CD4-positive, alpha-beta T cell (primary cell): ENCODE measurements at regions not wholly inside any gene's neighbourhood (a gene's known extent, or its start where the extent isn't known, plus 50 kb on each side); places are given as distances from the start of the nearest gene placed in this dataset.

Source experiments
- ATAC-seq: fragments of 200-7000 bp; cut with Tn5 transposase; one replicate; pipeline ENCODE4 v1.10.0; 2022; ENCODE audit warnings: mild to moderate bottlenecking; ENCODE audit not compliant: poor library complexity
- CTCF ChIA-PET: fragments of 350-600 bp; sonication (Branson Sonifier 250); formaldehyde crosslinking; loops from one replicate; lab custom pipeline; 2021; ENCODE audit warnings: antibody characterized with exemption, inconsistent platforms; lab: Charles Lee
- POLR2A ChIA-PET: fragments of 350-600 bp; sonication (Branson Sonifier 250); formaldehyde crosslinking; loops from one replicate; lab custom pipeline; 2021; ENCODE audit warnings: antibody characterized with exemption, inconsistent platforms; lab: Charles Lee
- DNase-seq, 14 experiments: peaks; one replicate each; pipeline ENCODE4 v3.0.0-alpha.2; 2013 to 2020; ENCODE audit warnings: mixed read lengths in 2 of 14
- H3K27ac ChIP-seq, 2 donors: one replicate each; pipeline versions ENCODE4 v1.5.1 to v1.7.0; 2013; ENCODE audit warnings: low read length in 2 of 2, low read depth in 1 of 2, mild to moderate bottlenecking in 1 of 2
- H3K27me3 ChIP-seq, 2 experiments: 1 replicate in 1 of 2; 2 replicates in 1 of 2; pipeline versions ENCODE4 v1.6.1 to v1.7.0; 2013; ENCODE audit warnings: low read length in 2 of 2, control low read depth in 1 of 2, mild to moderate bottlenecking in 1 of 2, moderate library complexity in 1 of 2; ENCODE audit not compliant: insufficient read depth in 2 of 2, control insufficient read depth in 1 of 2
- H3K36me3 ChIP-seq: one replicate; pipeline ENCODE4 v1.6.1; 2013; ENCODE audit warnings: low read length, control low read depth; ENCODE audit not compliant: insufficient read depth
- H3K4me1 ChIP-seq: one replicate; pipeline ENCODE4 v1.6.1; 2013; ENCODE audit warnings: low read length, control low read depth; ENCODE audit not compliant: insufficient read depth
- H3K4me3 ChIP-seq: one replicate; pipeline ENCODE4 v1.5.1; 2013; ENCODE audit warnings: mild to moderate bottlenecking, low read length, moderate library complexity
- H3K9me3 ChIP-seq, 2 experiments: 1 replicate in 1 of 2; 2 replicates in 1 of 2; pipeline versions ENCODE4 v1.6.1 to v1.7.0; 2013; ENCODE audit warnings: low read length in 2 of 2, mild to moderate bottlenecking in 2 of 2, control low read depth in 1 of 2, moderate library complexity in 1 of 2; ENCODE audit not compliant: control insufficient read depth in 1 of 2, insufficient read depth in 1 of 2
- H3K27ac Mint-ChIP-seq: one replicate; pipeline ENCODE4 v1.8.0; 2020; ENCODE audit warnings: mixed read lengths
- H3K27me3 Mint-ChIP-seq: one replicate; pipeline ENCODE4 v1.8.0; 2021; ENCODE audit warnings: mixed read lengths
- H3K36me3 Mint-ChIP-seq: one replicate; pipeline ENCODE4 v1.8.0; 2021; ENCODE audit warnings: low read depth, mixed read lengths
- H3K4me1 Mint-ChIP-seq: one replicate; pipeline ENCODE4 v1.8.0; 2021; ENCODE audit warnings: low read depth, mixed read lengths
- H3K4me3 Mint-ChIP-seq: one replicate; pipeline ENCODE4 v1.8.0; 2020; ENCODE audit warnings: mild to moderate bottlenecking, mixed read lengths
- H3K9me3 Mint-ChIP-seq: one replicate; pipeline ENCODE4 v1.8.0; 2020; ENCODE audit warnings: mixed read lengths
- CTCF ChIP-seq: fragments of 200-600 bp; IDR thresholded peaks from one replicate; pipeline ENCODE4 v1.8.0; 2022; ENCODE audit warnings: antibody characterized with exemption, mild to moderate bottlenecking
- intact Hi-C, 2 experiments: fragments of 100-400 bp; cut with DNase I in 1 of 2; cut with micrococcal nuclease in 1 of 2; formaldehyde crosslinking; loops; one replicate each; pipeline versions ENCODE4 v1.15.1 to v1.9.0; 2023 to 2025; cut with DNase I, micrococcal nuclease

GRCh38 chr6:115728171-115728570 lies 332.5 kb downstream of the FRK start:
- Mint-ChIP-seq H3K9me3 (peaks cover 10% of the 10 kb centered on the region), H3K27ac (no peak overlapping the region), H3K4me1 (no peaks in the 10 kb centered on the region), H3K27me3 (no peaks in the 10 kb centered on the region), H3K4me3 (no peak overlapping the region), H3K36me3 (no peaks in the 10 kb centered on the region)
- H3K4me3 ChIP-seq = no peak overlapping the region
- no peaks in the 10 kb centered on the region for H3K4me1 ChIP-seq
- peaks cover 0 to 6% of the 10 kb centered on the region in 2 experiments for H3K9me3 ChIP-seq
- POLR2A ChIA-PET = no interaction called here
- no peak overlapping the region for H3K27ac ChIP-seq
- no peaks in the 10 kb centered on the region for H3K27me3 ChIP-seq
- H3K36me3 ChIP-seq = no peaks in the 10 kb centered on the region
- no peak for TF ChIP-seq CTCF
- DNase-seq (no peak), ATAC-seq (no peak)
- intact Hi-C loops = no loop called here
- CTCF ChIA-PET = no interaction called here

DNA sequence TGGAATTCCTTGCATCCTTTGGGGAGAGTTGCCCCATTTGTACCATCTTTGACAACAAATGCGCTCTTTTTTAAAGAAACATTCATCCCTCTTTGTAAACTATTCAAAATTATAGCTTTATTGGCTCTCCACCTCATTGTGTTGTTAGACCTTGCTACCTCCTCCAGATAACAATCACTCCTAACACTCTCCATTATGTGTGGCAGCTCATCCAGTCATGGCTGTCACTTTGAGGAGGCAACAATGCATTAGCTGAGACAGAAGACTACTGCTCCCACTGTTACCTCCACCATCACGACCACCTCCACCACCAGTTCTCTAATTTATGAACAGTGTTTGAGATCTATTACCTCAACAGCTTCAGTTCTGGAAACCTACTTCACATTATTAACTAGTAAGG lies 339.1 kb downstream of the FRK start:
- no peak for DNase-seq
- H3K36me3 ChIP-seq = no peaks in the 10 kb centered on the region
- no peaks in the 10 kb centered on the region for H3K9me3 ChIP-seq
- no peak for ATAC-seq
- Mint-ChIP-seq H3K4me3 (no peak overlapping the region), H3K9me3 (peaks cover 3% of the 10 kb centered on the region), H3K36me3 (no peaks in the 10 kb centered on the region), H3K27ac (no peak overlapping the region), H3K4me1 (no peaks in the 10 kb centered on the region), H3K27me3 (no peaks in the 10 kb centered on the region)
- no peak for TF ChIP-seq CTCF
- H3K27ac ChIP-seq = no peak overlapping the region
- CTCF ChIA-PET = no interaction called here
- intact Hi-C loops = no loop called here
- H3K4me3 ChIP-seq = no peak overlapping the region
- no peaks in the 10 kb centered on the region for H3K27me3 ChIP-seq
- POLR2A ChIA-PET = no interaction called here
- H3K4me1 ChIP-seq = no peaks in the 10 kb centered on the region

DNA sequence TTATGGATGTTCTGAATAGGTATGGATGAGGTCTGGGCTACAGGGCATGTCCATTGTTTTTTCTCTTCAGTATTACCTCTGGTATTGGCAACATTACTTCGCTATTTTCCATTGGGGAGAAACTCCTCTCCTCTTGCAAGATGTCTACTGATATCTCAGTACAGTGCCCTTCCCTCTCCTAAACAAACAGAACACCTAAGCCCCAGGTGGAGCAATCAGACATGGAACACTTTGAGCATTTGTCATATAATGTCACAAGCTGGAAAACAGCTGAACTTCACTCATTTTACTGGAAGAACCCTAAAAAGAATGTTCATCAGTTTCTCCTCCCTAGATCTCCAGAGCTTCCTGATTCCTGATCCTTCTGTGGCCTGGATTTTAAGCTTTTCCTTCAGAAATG lies 339.8 kb downstream of the FRK start:
- Mint-ChIP-seq H3K27ac (no peak overlapping the region), H3K27me3 (no peaks in the 10 kb centered on the region), H3K4me3 (no peak overlapping the region), H3K36me3 (no peaks in the 10 kb centered on the region), H3K4me1 (no peaks in the 10 kb centered on the region), H3K9me3 (peaks cover 3% of the 10 kb centered on the region)
- H3K27me3 ChIP-seq = no peaks in the 10 kb centered on the region
- intact Hi-C loops = no loop called here
- no peak overlapping the region for H3K4me3 ChIP-seq
- ChIA-PET POLR2A (no interaction called here), CTCF (no interaction called here)
- peaks cover 0 to 3% of the 10 kb centered on the region in 2 experiments for H3K9me3 ChIP-seq
- H3K36me3 ChIP-seq = no peaks in the 10 kb centered on the region
- no peak overlapping the region for H3K27ac ChIP-seq
- TF ChIP-seq CTCF = no peak
- ATAC-seq (no peak), DNase-seq (no peak)
- no peaks in the 10 kb centered on the region for H3K4me1 ChIP-seq
